OCI-LY7 (cell line): ENCODE measurements at regions not wholly inside any gene's neighbourhood (a gene's known extent, or its start where the extent isn't known, plus 50 kb on each side); places are given as distances from the start of the nearest gene placed in this dataset.

Experiments
- EZH2phosphoT487 ChIP-seq: fragments of 200-600 bp; sonication (generic); IDR thresholded peaks from 2 replicates; pipeline ENCODE4 v1.6.1; 2018; ENCODE audit warnings: low read depth, borderline replicate concordance, mild to moderate bottlenecking, mixed run types, antibody characterized with exemption, low read length, moderate library complexity, mixed read lengths
- TF ChIP-seq, protein P1 (sequence below): fragments of 200-600 bp; sonication (generic); conservative IDR thresholded peaks from 2 replicates; pipeline ENCODE4 v1.5.1; 2014; ENCODE audit warnings: mild to moderate bottlenecking, antibody characterized with exemption, low read length, moderate library complexity, mixed read lengths

DNA sequence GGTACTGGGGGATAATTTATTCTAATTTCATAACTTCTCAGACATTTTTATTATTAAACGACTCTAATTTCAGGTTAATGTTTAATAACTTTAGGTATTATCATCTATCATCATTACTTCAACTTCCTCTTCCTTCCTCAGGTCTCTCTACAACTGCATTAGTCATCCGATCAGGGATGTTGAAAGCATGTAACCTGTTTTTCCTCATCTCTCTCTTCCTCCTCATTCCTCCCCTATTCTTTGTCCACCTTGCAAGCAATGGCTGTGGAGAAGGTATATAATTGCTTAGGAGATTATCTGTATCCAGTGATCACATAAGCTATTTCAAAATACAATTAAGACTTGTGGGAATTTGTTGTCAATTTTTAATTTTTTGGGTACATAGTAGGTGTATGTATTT, 632.6 kb upstream of the DIAPH2 start:
- TF ChIP-seq, protein P1, sequence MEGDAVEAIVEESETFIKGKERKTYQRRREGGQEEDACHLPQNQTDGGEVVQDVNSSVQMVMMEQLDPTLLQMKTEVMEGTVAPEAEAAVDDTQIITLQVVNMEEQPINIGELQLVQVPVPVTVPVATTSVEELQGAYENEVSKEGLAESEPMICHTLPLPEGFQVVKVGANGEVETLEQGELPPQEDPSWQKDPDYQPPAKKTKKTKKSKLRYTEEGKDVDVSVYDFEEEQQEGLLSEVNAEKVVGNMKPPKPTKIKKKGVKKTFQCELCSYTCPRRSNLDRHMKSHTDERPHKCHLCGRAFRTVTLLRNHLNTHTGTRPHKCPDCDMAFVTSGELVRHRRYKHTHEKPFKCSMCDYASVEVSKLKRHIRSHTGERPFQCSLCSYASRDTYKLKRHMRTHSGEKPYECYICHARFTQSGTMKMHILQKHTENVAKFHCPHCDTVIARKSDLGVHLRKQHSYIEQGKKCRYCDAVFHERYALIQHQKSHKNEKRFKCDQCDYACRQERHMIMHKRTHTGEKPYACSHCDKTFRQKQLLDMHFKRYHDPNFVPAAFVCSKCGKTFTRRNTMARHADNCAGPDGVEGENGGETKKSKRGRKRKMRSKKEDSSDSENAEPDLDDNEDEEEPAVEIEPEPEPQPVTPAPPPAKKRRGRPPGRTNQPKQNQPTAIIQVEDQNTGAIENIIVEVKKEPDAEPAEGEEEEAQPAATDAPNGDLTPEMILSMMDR: no peak
- no peak for TF ChIP-seq EZH2phosphoT487
